GM18907 (cell line): ENCODE measurements at regions not wholly inside any gene's neighbourhood (a gene's known extent, or its start where the extent isn't known, plus 50 kb on each side); places are given as distances from the start of the nearest gene placed in this dataset.

Experiments used
- ATAC-seq: cut with Tn5 transposase; IDR thresholded peaks from one replicate; pipeline ENCODE4 v1.9.1; 2021; ENCODE audit warnings: mild to moderate bottlenecking, moderate library complexity; ENCODE audit not compliant: unreplicated experiment

DNA sequence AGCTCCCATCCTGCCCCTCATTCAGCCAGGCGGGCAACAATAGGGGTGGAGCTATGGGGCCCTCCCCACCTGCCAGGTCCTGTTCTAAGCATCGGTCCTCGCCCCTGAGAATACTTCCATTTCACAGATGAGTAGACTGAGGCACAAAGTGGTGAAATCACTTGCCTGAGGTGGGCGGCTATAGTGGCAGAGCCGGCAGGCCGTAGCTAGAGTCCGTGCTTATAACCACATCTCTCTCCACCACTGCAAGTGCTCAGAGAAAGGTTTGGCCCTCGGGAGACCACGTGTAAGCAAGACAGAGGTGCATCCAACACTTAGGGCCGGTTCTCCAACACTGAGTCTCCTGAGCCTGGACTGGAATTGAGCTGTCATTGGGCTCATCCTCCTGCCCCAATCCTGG lies 145.8 kb upstream of the UNC5B start:
- ATAC-seq: no peak

- ATAC-seq: no peak
These were observed 145.2 kb upstream of the UNC5B start for GRCh38 chr10:71067098-71067740.

GRCh38 chr10:71068861-71069271 lies 143.5 kb upstream of the UNC5B start:
- no peak for ATAC-seq

DNA sequence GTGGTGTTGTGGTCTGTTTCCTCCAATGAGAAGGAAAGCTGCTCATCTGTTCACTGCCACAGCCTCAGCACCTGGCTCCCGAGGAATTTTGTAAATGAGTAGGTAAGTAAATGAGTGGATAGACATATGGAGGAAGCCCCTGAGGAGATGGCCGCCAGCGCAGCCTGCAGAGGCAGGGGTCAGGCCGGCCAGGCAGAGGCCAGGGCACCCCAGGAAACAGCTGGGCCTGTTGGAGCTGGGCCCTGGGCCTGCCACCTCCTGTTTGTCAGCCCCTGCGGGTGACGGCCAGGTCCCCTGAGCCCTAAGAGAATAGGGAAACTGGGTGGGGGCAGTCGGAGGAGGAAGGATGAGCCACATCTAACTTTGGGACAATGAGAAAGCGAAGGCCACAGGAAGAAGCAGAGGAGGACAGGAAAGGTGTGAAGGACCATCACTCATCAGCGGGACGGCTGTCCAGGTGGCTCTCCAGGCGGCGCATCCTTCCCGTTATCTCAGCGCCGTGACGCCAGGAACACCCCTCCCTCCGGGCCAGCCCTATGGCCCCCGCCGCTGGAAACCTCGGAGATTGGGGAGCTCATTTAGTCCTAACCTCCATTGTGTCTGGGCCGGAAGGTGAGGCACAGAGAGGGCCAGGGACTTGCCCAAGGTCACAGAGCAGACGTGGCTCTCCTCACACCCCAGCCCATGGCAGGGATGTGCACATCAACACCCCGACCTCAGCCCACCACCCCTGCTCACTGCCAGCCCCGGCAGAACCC lies 142.3 kb upstream of the UNC5B start:
- ATAC-seq: no peak

DNA sequence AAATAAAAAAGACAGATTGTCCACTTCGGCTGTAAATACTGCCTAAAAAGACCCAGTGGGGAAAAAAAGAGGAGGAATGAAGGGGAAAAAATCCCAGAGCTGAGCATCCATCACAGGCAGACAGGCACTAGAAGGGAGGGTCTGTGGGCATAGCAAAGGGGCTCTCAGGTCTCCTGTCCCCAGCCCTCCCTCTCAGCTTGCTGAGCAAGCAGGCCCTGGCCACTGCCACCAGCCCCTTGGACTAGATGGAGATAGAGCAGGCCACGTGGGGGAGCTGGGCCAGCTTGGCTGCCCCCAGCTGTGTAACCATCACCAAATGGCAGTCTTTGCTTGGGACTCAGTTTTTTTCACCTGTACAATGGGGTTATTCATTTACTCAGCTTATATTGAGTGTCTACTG lies 141.6 kb upstream of the UNC5B start:
- ATAC-seq: no peak

DNA sequence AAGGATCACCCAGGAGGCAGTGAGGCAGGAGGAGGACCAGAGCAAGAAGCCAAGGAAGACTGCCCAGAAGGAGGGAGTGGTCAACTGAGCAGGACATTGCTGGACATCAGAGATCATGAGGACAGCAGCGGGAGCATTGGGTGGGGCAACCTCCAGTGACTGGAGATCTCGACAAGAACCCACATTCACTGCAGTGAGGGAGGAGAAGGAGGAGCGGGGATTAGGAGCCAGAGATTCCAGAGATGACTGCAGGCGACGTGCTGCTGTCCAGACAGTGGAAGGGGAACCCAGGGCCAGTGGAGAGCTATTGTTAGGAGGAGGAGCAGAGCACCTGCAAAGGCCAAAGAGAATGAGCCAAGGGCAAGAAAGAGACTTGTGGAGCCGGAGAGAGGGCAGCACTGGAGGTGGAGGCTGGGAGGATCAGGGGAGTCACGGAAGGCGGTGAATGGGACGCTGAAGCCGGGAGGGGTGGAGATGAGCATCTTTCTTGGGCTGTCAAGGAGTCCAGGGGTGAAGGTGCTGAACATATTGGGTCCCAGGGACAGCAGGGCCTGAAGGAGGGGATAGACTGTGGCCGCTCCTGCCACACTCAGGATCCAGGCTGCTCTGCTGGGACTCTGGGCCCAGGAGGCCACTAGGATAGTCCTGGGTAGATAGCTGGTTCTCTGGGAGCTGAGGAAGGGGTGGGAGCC lies 140.1 kb upstream of the UNC5B start:
- no peak for ATAC-seq

- ATAC-seq: no peak
These were observed 139.6 kb upstream of the UNC5B start for GRCh38 chr10:71072823-71073210.

GRCh38 chr10:71073451-71074175 lies 138.8 kb upstream of the UNC5B start:
- ATAC-seq: no peak

DNA sequence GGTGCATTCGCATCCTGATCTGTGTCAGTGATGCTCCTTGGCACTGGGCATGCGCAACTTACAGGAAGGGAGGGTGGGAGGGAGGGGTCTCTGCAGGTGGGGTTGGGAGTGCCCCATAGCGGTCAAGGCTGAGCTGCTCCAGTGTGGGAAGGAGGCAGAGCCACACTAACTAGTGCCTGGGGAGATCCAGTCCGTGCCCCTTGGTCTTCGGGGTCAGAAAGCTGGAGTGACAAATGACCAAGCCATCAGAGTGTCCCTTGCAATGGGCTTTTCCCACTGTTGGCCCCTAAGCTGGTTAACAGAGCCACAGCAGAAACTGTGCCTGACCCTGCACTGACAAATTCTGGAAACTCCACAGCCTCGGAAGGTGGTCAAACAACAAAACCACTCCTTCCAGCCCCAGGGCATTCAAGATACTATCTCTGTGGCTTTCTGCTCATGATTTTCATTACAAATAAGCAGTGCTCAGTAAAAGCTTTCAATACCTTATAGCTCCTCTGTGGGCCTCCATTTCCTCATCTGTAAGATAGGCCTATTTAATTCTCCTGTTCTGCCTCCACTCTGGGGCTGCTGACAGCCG lies 138.1 kb upstream of the UNC5B start:
- no peak for ATAC-seq

GRCh38 chr10:71075086-71075758 lies 137.1 kb upstream of the UNC5B start:
- no peak for ATAC-seq

- ATAC-seq: no peak
These were observed 136.5 kb upstream of the UNC5B start for GRCh38 chr10:71075759-71076472.

GRCh38 chr10:71076473-71077142 lies 135.8 kb upstream of the UNC5B start:
- ATAC-seq: no peak

DNA sequence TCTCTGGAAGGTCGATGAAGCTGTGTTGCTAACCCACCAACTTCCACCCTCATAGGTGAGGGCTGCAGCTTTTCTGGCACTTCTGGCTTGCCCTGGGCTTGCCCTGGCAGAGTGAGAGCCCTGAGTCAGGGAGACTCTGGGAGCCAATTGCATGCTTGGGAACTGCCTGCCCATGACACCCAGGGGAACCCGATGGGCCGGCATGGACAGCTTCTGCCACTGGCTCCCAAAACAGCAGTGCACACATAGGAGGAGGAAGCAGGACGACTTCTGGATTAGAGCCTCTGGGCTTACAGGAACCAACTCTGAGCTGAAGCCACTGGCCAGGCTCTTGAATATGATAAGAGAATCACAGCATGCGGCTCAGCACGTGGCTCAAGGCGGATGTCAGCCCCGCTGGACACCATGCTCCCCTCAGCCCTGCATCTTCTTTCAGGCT lies 135.2 kb upstream of the UNC5B start:
- no peak for ATAC-seq

DNA sequence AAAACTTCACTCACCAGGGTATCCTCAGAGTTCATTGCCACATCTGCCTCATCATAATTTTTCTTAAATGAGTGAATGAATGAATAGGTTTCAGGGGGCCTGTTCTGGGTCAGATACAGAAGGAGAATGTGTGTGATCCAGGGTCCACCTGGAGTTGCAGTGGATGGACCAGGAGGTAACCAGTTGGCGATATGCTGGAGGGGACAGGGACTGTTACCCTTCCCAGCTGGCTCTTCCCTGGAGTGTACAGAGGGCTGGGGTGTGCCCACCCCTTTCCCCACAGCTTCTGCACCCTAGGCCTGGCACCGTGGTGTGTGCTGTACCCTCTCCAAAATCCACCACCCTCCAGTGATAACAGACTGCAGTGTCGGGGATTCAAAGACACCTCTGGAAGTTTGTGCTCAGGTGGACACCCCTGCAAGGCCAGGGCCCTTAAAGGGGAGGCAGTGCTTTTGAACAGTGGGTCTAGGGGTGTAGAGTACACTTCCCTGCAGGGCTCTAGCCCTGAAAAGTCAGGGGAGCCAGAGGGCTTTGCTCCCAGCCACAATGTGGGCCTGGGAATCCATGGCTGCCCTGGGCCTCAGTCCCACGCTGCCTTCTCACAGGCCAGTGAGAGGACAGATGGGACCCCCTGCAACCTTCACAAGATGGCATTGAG lies 134.4 kb upstream of the UNC5B start:
- no peak for ATAC-seq

GRCh38 chr10:71078454-71079145 lies 133.8 kb upstream of the UNC5B start:
- ATAC-seq: no peak

GRCh38 chr10:71079761-71080380 lies 132.5 kb upstream of the UNC5B start:
- ATAC-seq: no peak

DNA sequence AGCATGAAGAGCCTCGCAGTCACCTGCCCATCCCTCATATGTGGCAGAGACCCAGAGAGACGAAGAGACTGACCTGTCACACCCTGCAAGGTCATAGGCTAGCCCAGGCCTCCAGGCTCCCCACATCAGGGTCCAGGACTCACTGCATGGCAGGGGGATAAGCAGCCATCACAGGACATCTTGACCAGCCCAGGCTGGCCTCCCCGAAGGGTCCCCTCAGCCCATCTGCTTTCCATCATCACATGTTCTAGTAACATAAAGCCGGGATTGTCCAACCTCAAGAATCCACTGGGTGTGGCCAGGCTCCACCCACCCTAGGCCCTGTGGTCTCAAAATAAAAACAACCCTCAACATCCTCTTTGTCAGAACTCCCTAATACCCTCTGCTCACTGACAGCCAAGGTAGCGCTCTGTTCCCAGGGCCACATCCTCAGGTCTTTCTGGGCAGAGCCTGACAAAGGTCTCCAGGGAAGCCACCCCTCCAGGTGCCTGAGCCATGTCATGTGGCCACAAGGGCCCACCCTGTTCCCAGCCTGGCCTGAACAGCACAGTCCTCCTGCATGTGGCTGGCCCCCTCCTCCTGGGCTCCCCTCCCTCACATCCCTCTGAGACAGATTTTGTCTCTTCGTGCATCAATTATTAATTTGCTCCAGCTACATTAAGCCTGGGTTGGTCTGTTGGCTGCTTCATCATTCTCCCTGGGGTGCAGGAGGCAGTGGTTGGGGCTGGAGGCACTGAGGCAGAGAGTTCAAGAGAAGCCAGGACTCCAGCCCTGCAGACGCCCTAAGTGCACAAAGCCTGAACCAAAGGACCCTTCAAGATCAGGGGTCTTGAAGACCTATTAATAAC lies 131.8 kb upstream of the UNC5B start:
- no peak for ATAC-seq
